Spleen (tissue), 11 donors: ENCODE measurements at regions not wholly inside any gene's neighbourhood (a gene's known extent, or its start where the extent isn't known, plus 50 kb on each side); places are given as distances from the start of the nearest gene placed in this dataset.

ENCODE experiments used
- DNase-seq: peaks from one replicate; pipeline ENCODE4 v3.0.0-alpha.2; 2020
- H3K27ac ChIP-seq, 8 donors: fragments of 200-600 bp; sonication (generic) in 7 of 8; 1 replicate in 4 of 8; 2 replicates in 4 of 8; pipeline versions ENCODE4 v1.5.0 to v1.8.0; 2016 to 2021; ENCODE audit warnings: inconsistent platforms in 4 of 8, mild to moderate bottlenecking in 4 of 8, moderate library complexity in 1 of 8
- H3K27me3 ChIP-seq, 7 donors: fragments of 200-600 bp; sonication (generic) in 6 of 7; replicated peaks in 1 of 7; 1 replicate in 4 of 7; 2 replicates in 3 of 7; pipeline versions ENCODE4 v1.5.0 to v1.8.0; 2016 to 2021; ENCODE audit warnings: inconsistent platforms in 3 of 7, mild to moderate bottlenecking in 1 of 7
- H3K36me3 ChIP-seq, 6 donors: fragments of 200-600 bp; sonication (generic) in 5 of 6; 1 replicate in 4 of 6; 2 replicates in 2 of 6; pipeline versions ENCODE4 v1.5.0 to v1.8.0; 2016 to 2021; ENCODE audit warnings: inconsistent platforms in 2 of 6
- H3K4me1 ChIP-seq, 6 donors: fragments of 200-600 bp; sonication (generic) in 5 of 6; 1 replicate in 3 of 6; 2 replicates in 3 of 6; pipeline versions ENCODE4 v1.5.0 to v1.8.0; 2016 to 2021; ENCODE audit warnings: inconsistent platforms in 3 of 6
- H3K4me3 ChIP-seq, 8 donors: fragments of 200-600 bp; sonication (generic) in 7 of 8; 1 replicate in 4 of 8; 2 replicates in 4 of 8; pipeline versions ENCODE4 v1.5.0 to v1.8.0; 2016 to 2021; ENCODE audit warnings: inconsistent platforms in 4 of 8, mild to moderate bottlenecking in 4 of 8, moderate library complexity in 2 of 8
- H3K9me3 ChIP-seq, 8 donors: fragments of 200-600 bp; sonication (generic) in 7 of 8; 1 replicate in 4 of 8; 2 replicates in 4 of 8; pipeline versions ENCODE4 v1.5.0 to v1.8.0; 2016 to 2021; ENCODE audit warnings: inconsistent platforms in 4 of 8
- CTCF ChIP-seq, 11 experiments: fragments of 200-600 bp in 7 of 11; fragments of 450-650 bp in 4 of 11; sonication (generic) in 4 of 11; IDR thresholded peaks in 8 of 11; conservative IDR thresholded peaks in 3 of 11; 1 replicate in 7 of 11; 2 replicates in 4 of 11; pipeline versions ENCODE4 v1.4.0 to v1.8.0; 2016 to 2021; ENCODE audit warnings: antibody characterized with exemption in 11 of 11, inconsistent platforms in 4 of 11, mild to moderate bottlenecking in 1 of 11
- POLR2A ChIP-seq, 3 donors: fragments of 450-650 bp; IDR thresholded peaks; one replicate each; pipeline ENCODE4 v1.5.1; 2017; ENCODE audit warnings: antibody characterized with exemption in 3 of 3, mild to moderate bottlenecking in 1 of 3
- POLR2AphosphoS5 ChIP-seq, 3 donors: sonication (generic); formaldehyde crosslinking; IDR thresholded peaks; one replicate each; pipeline ENCODE4 v1.5.1; 2017; ENCODE audit warnings: antibody characterized with exemption in 3 of 3
- WGBS, 5 donors: extraction: QIAGEN DNeasy Blood & Tissue Kit in 3 of 5; methylation state at CpG; one replicate each; pipeline versions ENCODE4 v1.1.5 to v1.1.7; 2013 to 2018; 5-methylcytosine and 5-hydroxymethylcytosine counted together
- intact Hi-C: fragments of 100-400 bp; cut with DNase I; formaldehyde crosslinking; loops from one replicate; pipeline ENCODE4 v1.15.0; 2023; ENCODE audit warnings: low total_unique reads
- donor health status: healthy with polysubstance abuse.
- donor health status: DM: no; HTN: no; CAD: no; lungs with moderate emphysema.
- donor health status: DM: no; HTN: no; CAD: no.
- donor health status: Bipolar disorder and iron deficiency.
- donor health status: healthy.
- donor health status: DM: no; HTN: no; CAD: no.
- donor health status: DM: yes; HTN: yes; CAD: no.

GRCh38 chr9:108270051-108270450 lies 585.7 kb downstream of the ACTL7B start:
- H3K27me3 ChIP-seq = no peaks in the 10 kb centered on the region
- H3K4me1 ChIP-seq = peaks cover 0 to 16% (median 11%) of the 10 kb centered on the region in 6 donors
- no peak for DNase-seq
- 81 to 92% (median 85%) methylated on average over 1 of the region's 1 CpG for WGBS, 5 donors
- no peak overlapping the region for H3K4me3 ChIP-seq
- no peak overlapping the region for H3K27ac ChIP-seq
- no peaks in the 10 kb centered on the region for H3K9me3 ChIP-seq
- intact Hi-C loops = loop anchor here (10.0 kb wide), 1 partner anchor 785 kb away; the partner anchor contains the start of gene KLF4
- H3K36me3 ChIP-seq = no peaks in the 10 kb centered on the region
- no peak for TF ChIP-seq POLR2AphosphoS5 (IDR thresholded peaks at IDR 0.05)
- TF ChIP-seq POLR2A (IDR thresholded peaks at IDR 0.05) = no peak
- TF ChIP-seq CTCF (IDR thresholded peaks at IDR 0.05 in 8 of 11, conservative IDR thresholded peaks at IDR 0.05 in 3 of 11) = no peak

GRCh38 chr9:108269371-108269770 lies 586.4 kb downstream of the ACTL7B start:
- no peak for DNase-seq
- TF ChIP-seq CTCF (IDR thresholded peaks at IDR 0.05 in 8 of 11, conservative IDR thresholded peaks at IDR 0.05 in 3 of 11) (no peak), POLR2AphosphoS5 (IDR thresholded peaks at IDR 0.05) (no peak), POLR2A (IDR thresholded peaks at IDR 0.05) (no peak)
- no peaks in the 10 kb centered on the region for H3K9me3 ChIP-seq
- H3K27ac ChIP-seq = no peak overlapping the region
- 29 to 50% (median 31%) methylated on average over 1 of the region's 1 CpG for WGBS, 5 donors
- intact Hi-C loops = no loop called here
- H3K4me3 ChIP-seq = no peak overlapping the region
- no peaks in the 10 kb centered on the region for H3K36me3 ChIP-seq
- H3K27me3 ChIP-seq = no peaks in the 10 kb centered on the region
- peaks cover 0 to 16% (median 11%) of the 10 kb centered on the region in 6 donors for H3K4me1 ChIP-seq

GRCh38 chr9:108265065-108265464 lies 590.7 kb downstream of the ACTL7B start:
- TF ChIP-seq POLR2A (IDR thresholded peaks at IDR 0.05) = no peak
- TF ChIP-seq CTCF (IDR thresholded peaks at IDR 0.05 in 8 of 11, conservative IDR thresholded peaks at IDR 0.05 in 3 of 11) = no peak
- TF ChIP-seq POLR2AphosphoS5 (IDR thresholded peaks at IDR 0.05) = no peak
- Histone ChIP-seq H3K27me3 (no peaks in the 10 kb centered on the region), H3K36me3 (no peaks in the 10 kb centered on the region), H3K9me3 (no peaks in the 10 kb centered on the region), H3K27ac (no peak overlapping the region), H3K4me1 (no peaks in the 10 kb centered on the region), H3K4me3 (no peak overlapping the region)
- WGBS, 5 donors = 85 to 91% (median 90%) methylated on average over 1 of the region's 1 CpG
- intact Hi-C loops = no loop called here
- DNase-seq = no peak

- no peak overlapping the region for H3K4me3 ChIP-seq
- no peak overlapping the region for H3K27ac ChIP-seq
- no peaks in the 10 kb centered on the region for H3K27me3 ChIP-seq
- no peaks in the 10 kb centered on the region for H3K4me1 ChIP-seq
- no peaks in the 10 kb centered on the region for H3K36me3 ChIP-seq
- no peak for DNase-seq
- TF ChIP-seq CTCF (IDR thresholded peaks at IDR 0.05 in 8 of 11, conservative IDR thresholded peaks at IDR 0.05 in 3 of 11) (no peak), POLR2AphosphoS5 (IDR thresholded peaks at IDR 0.05) (no peak), POLR2A (IDR thresholded peaks at IDR 0.05) (no peak)
- no peaks in the 10 kb centered on the region for H3K9me3 ChIP-seq
- intact Hi-C loops = no loop called here
- 80 to 97% (median 92%) methylated on average over 3 to 4 of the region's 4 CpGs for WGBS, 5 donors
These were observed 591.7 kb downstream of the ACTL7B start for GRCh38 chr9:108264093-108264492.
